Mucosa of rectum (tissue), 2 donors: ENCODE measurements at regions not wholly inside any gene's neighbourhood (a gene's known extent, or its start where the extent isn't known, plus 50 kb on each side); places are given as distances from the start of the nearest gene placed in this dataset.
"Not testable (repeated sequence)": the region's sequence is repeated elsewhere in the genome, so short reads cannot be mapped to it uniquely, and the experiment has no call there.

ENCODE experiments used
- H3K27ac ChIP-seq, 2 donors: one replicate each; pipeline ENCODE4 v1.7.0; 2013; ENCODE audit warnings: inconsistent platforms in 2 of 2, low read depth in 2 of 2, low read length in 2 of 2
- H3K27me3 ChIP-seq, 2 donors: one replicate each; pipeline ENCODE4 v1.7.0; 2013; ENCODE audit warnings: low read length in 2 of 2; ENCODE audit not compliant: control insufficient read depth in 2 of 2, insufficient read depth in 2 of 2
- H3K36me3 ChIP-seq, 2 donors: one replicate each; pipeline ENCODE4 v1.7.0; 2013; ENCODE audit warnings: low read length in 2 of 2; ENCODE audit not compliant: control insufficient read depth in 2 of 2, insufficient read depth in 2 of 2
- H3K4me1 ChIP-seq, 2 donors: one replicate each; pipeline ENCODE4 v1.7.0; 2013; ENCODE audit warnings: low read length in 2 of 2, mild to moderate bottlenecking in 1 of 2; ENCODE audit not compliant: control insufficient read depth in 2 of 2, insufficient read depth in 2 of 2
- H3K4me3 ChIP-seq, 2 donors: one replicate each; pipeline ENCODE4 v1.7.0; 2013; ENCODE audit warnings: low read length in 2 of 2
- H3K9ac ChIP-seq, 2 donors: one replicate each; pipeline ENCODE4 v1.7.0; 2013; ENCODE audit warnings: low read length in 2 of 2, low read depth in 1 of 2, mild to moderate bottlenecking in 1 of 2
- H3K9me3 ChIP-seq, 2 donors: one replicate each; pipeline ENCODE4 v1.7.0; 2013; ENCODE audit warnings: low read length in 2 of 2; ENCODE audit not compliant: control insufficient read depth in 2 of 2
- donor health status: healthy.
- donor health status: Normal muscosa, but diverticular disease.

DNA sequence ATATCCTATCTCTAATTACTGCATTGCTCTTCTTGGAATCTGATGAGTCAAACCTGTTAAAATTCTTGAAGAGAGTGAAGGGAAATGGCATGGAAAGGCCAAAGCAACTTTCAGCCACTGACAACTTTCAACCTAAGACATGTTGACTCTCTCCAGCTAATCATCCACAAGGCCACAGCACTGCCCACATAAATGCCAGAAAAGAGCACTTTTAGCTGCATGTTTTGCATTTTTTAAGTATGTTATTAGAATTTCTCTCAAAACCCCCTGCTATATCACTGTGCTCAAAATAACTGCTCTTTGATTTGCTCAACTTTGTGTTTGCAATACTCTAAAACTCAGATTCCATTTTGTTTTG, 352.5 kb downstream of the ADGRL2 start:
- no peaks in the 10 kb centered on the region for H3K36me3 ChIP-seq

DNA sequence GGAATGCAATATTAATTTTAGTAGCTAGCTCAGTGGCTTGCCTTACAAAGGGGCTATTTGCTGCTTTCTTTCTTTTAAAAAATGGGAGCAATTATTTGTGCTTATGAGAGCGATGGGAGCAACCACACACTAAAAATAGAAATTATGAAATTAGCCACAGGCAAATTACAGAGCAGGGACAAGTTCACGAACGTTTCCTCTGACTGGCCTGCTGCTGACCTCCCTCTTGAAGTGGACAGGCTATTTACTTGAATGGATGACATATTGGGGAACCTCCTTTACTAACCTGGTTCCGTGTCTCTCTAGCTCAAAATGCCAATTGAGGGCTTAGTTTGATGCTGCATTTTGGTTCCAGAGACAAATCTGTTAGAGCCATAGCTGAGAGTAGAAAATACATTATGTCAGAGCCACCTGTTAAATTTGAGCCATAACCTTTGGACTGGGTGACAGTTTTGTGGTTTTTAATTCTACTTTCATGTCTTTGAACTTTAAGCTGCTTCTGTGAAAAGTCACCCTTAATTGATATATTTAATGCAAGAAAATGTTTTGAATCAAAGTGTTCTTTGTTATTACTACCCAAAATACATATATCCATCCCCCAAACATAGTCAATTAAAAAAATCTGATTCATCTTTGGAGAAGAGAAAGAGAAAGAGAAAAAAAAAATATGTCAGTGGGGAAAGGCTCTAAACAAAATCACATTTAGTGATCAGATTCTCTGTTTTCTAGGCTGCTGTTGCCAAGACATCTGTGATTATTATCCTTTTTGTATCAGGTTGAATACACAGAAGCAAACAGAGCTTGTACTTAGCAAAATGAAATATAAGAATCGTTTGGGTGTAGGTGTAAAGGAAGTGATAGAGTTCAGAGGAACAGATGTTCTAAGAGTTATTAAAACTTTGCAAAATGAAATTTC, 351.9 kb downstream of the ADGRL2 start:
- no peak overlapping the region for H3K27ac ChIP-seq
- no peaks in the 10 kb centered on the region for H3K4me1 ChIP-seq
- H3K27me3 ChIP-seq, result no peaks in the 10 kb centered on the region
- no peaks in the 10 kb centered on the region for H3K9me3 ChIP-seq
- H3K9ac ChIP-seq, result no peak overlapping the region
- H3K36me3 ChIP-seq, result no peaks in the 10 kb centered on the region
- H3K4me3 ChIP-seq, result no peak overlapping the region

More for the DNA sequence above, 352.5 kb downstream of the ADGRL2 start:
- Histone ChIP-seq H3K4me3 (no peak overlapping the region), H3K9me3 (no peaks in the 10 kb centered on the region), H3K27ac (no peak overlapping the region), H3K27me3 (no peaks in the 10 kb centered on the region), H3K9ac (no peak overlapping the region), H3K4me1 (no peaks in the 10 kb centered on the region)

DNA sequence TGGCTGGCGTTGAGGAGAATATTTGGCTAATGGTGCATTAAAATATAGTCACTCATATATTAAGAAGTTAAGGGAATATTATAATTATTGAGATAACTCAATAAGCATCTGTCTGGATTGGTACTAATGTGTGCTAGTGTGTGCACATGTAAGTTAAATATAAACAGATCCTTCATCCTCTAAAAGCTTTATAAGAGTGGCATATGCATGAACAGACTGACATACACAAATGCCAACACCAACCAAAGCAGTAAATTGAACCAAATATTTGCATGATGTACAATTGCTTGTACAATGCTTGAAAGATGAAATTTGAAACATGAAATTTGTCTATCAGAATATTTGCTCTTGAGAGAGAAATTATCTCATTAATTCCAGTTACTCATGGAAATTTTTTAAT, 344.9 kb downstream of the ADGRL2 start:
- no peak overlapping the region for H3K9ac ChIP-seq
- H3K27me3 ChIP-seq, result no peaks in the 10 kb centered on the region
- no peaks in the 10 kb centered on the region for H3K9me3 ChIP-seq
- H3K4me3 ChIP-seq, result no peak overlapping the region
- H3K27ac ChIP-seq, result no peak overlapping the region
- H3K36me3 ChIP-seq, result no peaks in the 10 kb centered on the region
- H3K4me1 ChIP-seq, result no peaks in the 10 kb centered on the region

DNA sequence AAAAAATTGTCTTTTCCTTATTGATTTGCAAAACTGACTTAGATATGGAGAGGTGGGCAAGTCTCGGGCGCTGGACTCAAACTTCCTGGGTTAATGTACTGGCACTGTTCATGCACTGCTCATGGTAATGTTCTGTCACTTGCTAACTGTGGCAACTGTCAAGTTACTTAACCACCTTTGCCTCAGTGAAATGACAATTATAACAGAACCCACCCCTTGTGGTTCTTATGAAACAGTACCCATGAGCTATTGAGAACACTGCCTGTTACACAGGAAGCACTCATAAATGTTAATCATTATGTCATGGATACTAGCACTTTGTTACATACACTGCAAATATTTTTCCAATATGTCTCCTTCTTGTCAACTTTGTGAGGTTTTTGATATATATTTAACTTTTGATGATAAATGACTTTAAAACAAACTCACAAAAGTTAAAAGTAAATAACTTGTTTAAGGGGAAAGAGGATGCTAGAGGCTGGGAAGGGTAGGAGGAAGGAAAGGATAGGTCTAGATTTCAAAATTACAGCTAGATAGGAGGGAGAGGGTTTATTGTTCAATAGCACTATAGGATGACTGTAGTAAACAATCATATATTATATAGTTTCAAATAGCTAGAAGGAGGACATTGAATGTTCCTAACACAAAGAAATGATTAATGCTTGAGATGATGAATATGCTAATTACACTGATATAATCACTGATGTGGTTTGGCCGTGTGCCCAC, 342.5 kb downstream of the ADGRL2 start:
- H3K27me3 ChIP-seq, result no peaks in the 10 kb centered on the region
- no peak overlapping the region for H3K27ac ChIP-seq
- H3K4me3 ChIP-seq, result no peak overlapping the region
- H3K36me3 ChIP-seq, result no peaks in the 10 kb centered on the region
- H3K9me3 ChIP-seq, result no peaks in the 10 kb centered on the region
- no peak overlapping the region for H3K9ac ChIP-seq
- no peaks in the 10 kb centered on the region for H3K4me1 ChIP-seq

DNA sequence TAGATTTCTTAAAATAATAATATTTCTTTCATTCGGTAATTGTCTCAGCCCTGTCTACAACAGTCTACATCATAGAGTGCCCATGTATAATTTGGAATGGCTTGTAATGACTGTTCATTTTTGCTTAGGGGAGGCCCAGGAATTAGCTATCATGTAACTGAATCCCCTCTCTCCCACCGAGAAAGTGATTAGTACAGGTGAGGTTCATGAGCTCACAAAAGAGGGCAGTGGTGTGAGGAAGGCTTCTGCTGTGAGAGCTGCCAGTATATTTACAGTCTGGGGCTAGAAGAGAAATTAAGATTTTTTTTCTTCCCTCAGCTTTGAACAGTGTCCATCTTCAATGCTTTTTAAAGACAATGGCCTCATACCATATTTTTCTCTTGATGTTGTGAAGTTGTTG, 340.7 kb downstream of the ADGRL2 start:
- Histone ChIP-seq H3K36me3 (no peaks in the 10 kb centered on the region), H3K4me1 (no peaks in the 10 kb centered on the region), H3K4me3 (no peak overlapping the region), H3K9ac (no peak overlapping the region), H3K27me3 (no peaks in the 10 kb centered on the region), H3K9me3 (no peaks in the 10 kb centered on the region), H3K27ac (no peak overlapping the region)

DNA sequence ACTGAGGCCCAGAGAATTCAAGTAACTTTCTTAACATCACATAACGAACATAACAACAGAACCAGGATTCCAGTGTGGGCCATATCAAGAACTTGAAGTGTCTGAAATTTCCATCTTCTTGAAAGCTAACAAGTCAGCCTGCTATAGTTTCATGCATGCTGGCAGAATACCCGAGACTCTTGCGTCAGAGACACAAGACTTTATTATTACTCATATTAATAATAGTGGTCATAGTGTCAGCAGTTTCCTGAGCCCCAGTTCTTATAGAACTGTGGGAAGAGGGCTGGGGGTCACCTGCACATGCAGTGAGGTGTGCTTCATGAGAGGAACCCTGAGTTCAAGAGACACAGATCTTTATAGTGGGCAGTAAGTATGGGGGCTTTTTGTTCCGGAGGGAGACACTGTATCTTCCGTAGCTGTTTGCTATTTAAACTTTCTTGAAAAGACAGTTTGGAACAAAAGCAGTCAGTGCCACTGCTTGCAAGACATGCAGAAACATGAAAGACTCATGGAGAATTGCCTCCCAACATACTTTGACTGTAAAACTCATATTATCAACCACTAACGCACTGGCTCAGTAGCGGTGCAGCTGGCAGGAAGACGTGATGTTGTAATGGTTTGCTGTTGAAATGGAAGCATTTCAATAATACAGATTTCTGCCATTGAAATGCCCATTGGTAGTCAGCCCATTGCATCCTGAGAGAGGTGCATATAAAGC, 339.2 kb downstream of the ADGRL2 start:
- Histone ChIP-seq H3K36me3 (no peaks in the 10 kb centered on the region), H3K9me3 (no peaks in the 10 kb centered on the region), H3K9ac (no peak overlapping the region), H3K27ac (no peak overlapping the region), H3K4me3 (no peak overlapping the region), H3K27me3 (no peaks in the 10 kb centered on the region), H3K4me1 (no peaks in the 10 kb centered on the region)

DNA sequence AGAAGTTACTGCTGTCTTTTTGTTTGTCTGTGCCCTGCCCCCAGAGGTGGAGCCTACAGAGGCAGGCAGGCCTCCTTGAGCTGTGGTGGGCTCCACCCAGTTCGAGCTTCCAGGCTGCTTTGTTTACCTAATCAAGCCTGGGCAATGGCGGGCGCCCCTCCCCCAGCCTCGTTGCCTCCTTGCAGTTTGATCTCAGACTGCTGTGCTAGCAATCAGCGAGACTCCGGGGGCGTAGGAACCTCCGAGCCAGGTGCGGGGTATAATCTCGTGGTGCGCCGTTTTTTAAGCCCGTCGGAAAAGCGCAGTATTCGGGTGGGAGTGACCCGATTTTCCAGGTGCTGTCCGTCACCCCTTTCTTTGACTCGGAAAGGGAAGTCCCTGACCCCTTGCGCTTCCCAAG, 335.6 kb downstream of the ADGRL2 start:
- not testable (repeated sequence) for H3K9me3 ChIP-seq

DNA sequence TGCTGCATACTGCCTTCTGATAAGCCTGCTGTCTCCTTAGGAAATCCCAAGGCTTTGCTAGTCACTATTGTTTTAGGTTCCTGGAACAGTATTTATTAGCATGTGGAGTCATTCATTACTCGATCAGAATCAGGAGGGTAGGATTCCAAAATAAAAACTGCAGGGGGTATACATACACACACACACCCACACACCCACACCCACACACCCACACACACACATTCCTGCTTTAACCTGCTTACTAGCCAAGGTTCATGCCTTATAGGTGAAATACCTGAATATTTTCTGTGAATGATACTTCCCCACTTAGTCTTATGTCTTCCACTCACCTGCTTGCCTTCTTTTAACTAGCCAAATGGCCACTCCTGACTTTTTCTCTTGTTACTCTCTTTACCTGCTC, 325.1 kb downstream of the ADGRL2 start:
- no peak overlapping the region for H3K4me3 ChIP-seq
- H3K9me3 ChIP-seq, result no peaks in the 10 kb centered on the region
- H3K4me1 ChIP-seq, result no peaks in the 10 kb centered on the region
- no peaks in the 10 kb centered on the region for H3K36me3 ChIP-seq
- no peak overlapping the region for H3K27ac ChIP-seq
- H3K9ac ChIP-seq, result no peak overlapping the region
- H3K27me3 ChIP-seq, result no peaks in the 10 kb centered on the region

More for the DNA sequence above, 335.6 kb downstream of the ADGRL2 start:
- H3K4me1 ChIP-seq, H3K27me3 ChIP-seq, H3K4me3 ChIP-seq, H3K9ac ChIP-seq, H3K36me3 ChIP-seq, H3K27ac ChIP-seq: not testable (repeated sequence)

DNA sequence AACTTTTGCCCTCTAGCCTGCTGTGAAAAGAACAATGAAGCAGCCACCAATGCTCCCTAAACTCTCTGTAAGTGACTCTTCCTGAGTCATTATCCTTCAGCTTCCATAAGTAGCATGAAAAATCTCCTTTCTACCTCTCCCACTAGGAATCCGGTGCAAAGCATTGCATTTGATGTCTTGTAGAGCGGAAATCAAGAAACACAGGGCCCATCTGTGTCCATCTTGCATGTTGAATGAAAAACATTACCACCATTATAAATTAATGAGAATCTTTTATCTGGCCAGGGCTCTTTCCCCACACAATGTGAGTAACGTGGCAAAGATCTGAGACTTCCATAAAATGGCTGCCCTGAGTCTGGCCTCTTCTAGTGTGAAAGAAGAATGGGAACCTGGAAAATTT, 324.4 kb downstream of the ADGRL2 start:
- no peaks in the 10 kb centered on the region for H3K36me3 ChIP-seq
- H3K27me3 ChIP-seq, result no peaks in the 10 kb centered on the region
- H3K27ac ChIP-seq, result no peak overlapping the region
- no peaks in the 10 kb centered on the region for H3K9me3 ChIP-seq
- no peak overlapping the region for H3K9ac ChIP-seq
- H3K4me3 ChIP-seq, result no peak overlapping the region
- H3K4me1 ChIP-seq, result no peaks in the 10 kb centered on the region

DNA sequence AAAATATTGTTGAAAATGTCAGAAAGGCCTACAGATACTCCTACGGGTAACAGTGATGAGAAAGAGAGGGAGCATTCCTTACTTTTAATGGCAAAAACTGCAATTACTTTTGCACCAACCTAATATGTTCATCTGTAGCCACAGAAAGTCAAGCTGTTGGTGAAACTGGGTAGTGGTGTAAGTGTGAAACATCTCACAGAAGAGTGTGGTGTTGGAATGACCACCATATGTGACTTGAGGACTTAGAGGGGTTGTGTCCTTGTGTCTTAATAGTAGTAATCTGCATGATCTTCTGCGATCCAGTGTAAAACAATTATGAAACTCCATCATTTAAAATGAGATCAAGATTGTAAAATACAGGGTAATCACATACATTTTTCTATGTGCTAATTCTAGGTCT, 320.7 kb downstream of the ADGRL2 start:
- no peak overlapping the region for H3K27ac ChIP-seq
- no peak overlapping the region for H3K9ac ChIP-seq
- no peak overlapping the region for H3K4me3 ChIP-seq
- H3K36me3 ChIP-seq, result no peaks in the 10 kb centered on the region
- H3K27me3 ChIP-seq, result no peaks in the 10 kb centered on the region
- H3K9me3 ChIP-seq, result no peaks in the 10 kb centered on the region
- no peaks in the 10 kb centered on the region for H3K4me1 ChIP-seq
